PFSK-1 (cell line): ENCODE measurements at regions not wholly inside any gene's neighbourhood (a gene's known extent, or its start where the extent isn't known, plus 50 kb on each side); places are given as distances from the start of the nearest gene placed in this dataset.

Experiments
- REST ChIP-seq, 2 experiments: IDR thresholded peaks; 2 replicates each; pipeline versions ENCODE4 v1.6.1 to v1.8.0; 2011 to 2012; ENCODE audit warnings: low read depth in 2 of 2, low read length in 2 of 2, control low read depth in 1 of 2, inconsistent platforms in 1 of 2, mild to moderate bottlenecking in 1 of 2, moderate library complexity in 1 of 2; ENCODE audit not compliant: insufficient read depth in 1 of 2
- SIN3A ChIP-seq: IDR thresholded peaks from 2 replicates; pipeline ENCODE4 v1.6.1; 2012; ENCODE audit warnings: mild to moderate bottlenecking, low read length, moderate library complexity, borderline replicate concordance; ENCODE audit not compliant: insufficient read depth

GRCh38 chr2:236899146-236899545 is 186.5 kb upstream of the COPS8 start:
- TF ChIP-seq SIN3A (no peak), REST (IDR thresholded peaks at IDR 0.05; ENCODE audit: insufficient read depth in 1 of 2, low read depth in 2 of 2, low read length in 2 of 2) (no peak)
